AG04449 (cell line): ENCODE measurements at regions not wholly inside any gene's neighbourhood (a gene's known extent, or its start where the extent isn't known, plus 50 kb on each side); places are given as distances from the start of the nearest gene placed in this dataset.
"Not testable (repeated sequence)": the region's sequence is repeated elsewhere in the genome, so short reads cannot be mapped to it uniquely, and the experiment has no call there.

Experiments used
- CTCF ChIA-PET: fragments of 350-600 bp; formaldehyde crosslinking; extraction: SDS; loops from one replicate; lab custom pipeline; 2021; ENCODE audit warnings: antibody characterized with exemption; lab: Yijun Ruan, JAX
- POLR2A ChIA-PET: fragments of 400-600, 350-600 bp; formaldehyde crosslinking; extraction: SDS; loops from one replicate; lab custom pipeline; 2020; ENCODE audit warnings: antibody characterized with exemption, inconsistent platforms; lab: Yijun Ruan, JAX
- DNase-seq: peaks from one replicate; pipeline ENCODE4 v3.0.0-alpha.2; 2010; ENCODE audit warnings: low read depth, low spot score
- H3K4me3 ChIP-seq: 2 replicates; pipeline ENCODE4 v1.5.1; 2011; ENCODE audit warnings: low read depth, mild to moderate bottlenecking, control low read depth, low read length
- CTCF ChIP-seq: IDR thresholded peaks from one replicate; pipeline ENCODE4 v1.5.1; 2011; ENCODE audit warnings: mild to moderate bottlenecking, moderate library complexity, low read length, control low read depth, inconsistent platforms; ENCODE audit not compliant: insufficient read depth; ENCODE audit errors: missing control alignments

GRCh38 chr19:30942636-30943035 is 406.6 kb downstream of the TSHZ3 start:
- no peak overlapping the region for H3K4me3 ChIP-seq
- POLR2A ChIA-PET: no interaction called here
- DNase-seq: no peak
- CTCF ChIA-PET: no interaction called here
- TF ChIP-seq CTCF: no peak

GRCh38 chr19:30941591-30941990 is 407.6 kb downstream of the TSHZ3 start:
- ChIA-PET CTCF (no interaction called here), POLR2A (no interaction called here)
- TF ChIP-seq CTCF: no peak
- no peak for DNase-seq
- no peak overlapping the region for H3K4me3 ChIP-seq

- DNase-seq: no peak
- POLR2A ChIA-PET: no interaction called here
- H3K4me3 ChIP-seq: no peak overlapping the region
- CTCF ChIA-PET: no interaction called here
- no peak for TF ChIP-seq CTCF
Observed at GRCh38 chr19:30936276-30936675, 413.0 kb downstream of the TSHZ3 start.

- no peak overlapping the region for H3K4me3 ChIP-seq
- CTCF ChIA-PET: no interaction called here
- no peak for TF ChIP-seq CTCF
- no peak for DNase-seq
- POLR2A ChIA-PET: no interaction called here
Observed at GRCh38 chr19:30935146-30935545, 414.1 kb downstream of the TSHZ3 start.

- H3K4me3 ChIP-seq, POLR2A ChIA-PET, CTCF ChIA-PET, DNase-seq: not testable (repeated sequence)
Observed at GRCh38 chr19:30933454-30933853, 415.8 kb downstream of the TSHZ3 start.

- DNase-seq: no peak
- no peak overlapping the region for H3K4me3 ChIP-seq
- CTCF ChIA-PET: no interaction called here
- TF ChIP-seq CTCF: no peak
- POLR2A ChIA-PET: no interaction called here
Observed at GRCh38 chr19:30932854-30933253, 416.4 kb downstream of the TSHZ3 start.

- no peak overlapping the region for H3K4me3 ChIP-seq
- TF ChIP-seq CTCF: no peak
- no peak for DNase-seq
- POLR2A ChIA-PET: no interaction called here
- CTCF ChIA-PET: no interaction called here
Observed at GRCh38 chr19:30930941-30931706, 418.1 kb downstream of the TSHZ3 start.
